Erythroblast (primary cell): ENCODE measurements at regions not wholly inside any gene's neighbourhood (a gene's known extent, or its start where the extent isn't known, plus 50 kb on each side); places are given as distances from the start of the nearest gene placed in this dataset.

Experiments
- DNase-seq, 2 experiments: peaks; one replicate each; lab custom pipeline; 2025; lab: John Stamatoyannopoulos, UW
- GATA1 ChIP-seq: IDR thresholded peaks from 2 replicates; pipeline ENCODE4 v1.6.1; 2011; ENCODE audit warnings: low read depth, mild to moderate bottlenecking, control low read depth, low read length, moderate library complexity
- POLR2A ChIP-seq: IDR thresholded peaks from 2 replicates; pipeline ENCODE4 v1.6.1; 2011; ENCODE audit warnings: mild to moderate bottlenecking, low read length

DNA sequence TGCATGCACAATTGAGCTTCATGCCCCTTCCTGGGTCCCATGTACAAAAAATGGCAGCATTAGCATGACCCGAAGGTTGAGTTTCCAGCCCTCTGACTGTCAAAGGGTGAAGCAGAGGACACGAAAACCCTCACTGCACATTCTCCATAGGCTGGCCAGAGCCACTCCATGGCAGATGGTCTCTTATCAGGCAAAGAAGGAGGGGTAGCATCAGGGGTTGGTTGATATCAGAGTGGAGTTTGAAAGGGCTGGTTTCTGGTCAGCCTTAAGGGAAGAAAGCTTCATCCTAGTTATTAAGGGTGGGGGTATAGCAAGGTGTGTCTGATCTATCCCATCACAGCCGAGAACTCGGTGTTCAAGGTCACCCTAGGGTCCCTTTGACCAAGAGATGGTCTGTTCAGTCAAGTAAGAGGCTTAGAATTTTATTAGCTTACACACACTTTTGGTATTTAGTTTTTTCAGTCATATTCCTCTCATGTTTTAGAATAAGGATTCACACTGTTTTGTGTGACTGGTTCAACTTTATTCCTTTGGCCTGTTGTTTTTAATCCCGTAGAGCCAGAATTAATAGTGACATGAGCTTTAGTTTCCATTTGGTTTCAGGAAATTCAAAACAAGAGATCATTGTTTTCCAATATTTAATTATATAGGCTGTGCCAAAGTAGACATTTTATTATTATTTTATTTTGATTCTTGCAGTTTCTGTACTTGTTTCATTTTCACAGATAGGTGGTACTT lies 199.9 kb upstream of the FMN2 start:
- peak; percentile 78 to 91 for DNase-seq
- no peak for TF ChIP-seq POLR2A
- peak; percentile 31 for TF ChIP-seq GATA1

DNA sequence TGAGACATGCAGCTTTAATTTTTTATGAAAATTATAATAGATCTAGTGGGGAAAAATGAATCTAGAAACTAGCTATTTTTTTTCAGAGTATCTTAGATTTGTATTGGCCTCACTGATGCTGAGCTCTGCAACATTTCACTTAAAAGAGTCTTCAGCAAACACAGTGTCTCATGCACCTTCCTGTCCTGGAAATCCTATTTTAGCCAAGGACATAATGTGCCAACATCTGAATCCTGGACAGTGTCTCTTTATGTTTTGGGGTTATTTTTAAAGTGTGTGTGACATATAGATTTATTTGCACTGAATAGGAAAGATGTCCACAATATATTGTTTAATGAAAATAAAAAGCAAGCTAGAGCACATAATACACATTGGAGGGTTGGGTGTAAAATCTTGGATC lies 199.1 kb upstream of the FMN2 start:
- no peak for TF ChIP-seq GATA1
- TF ChIP-seq POLR2A, result no peak
- no peak for DNase-seq

DNA sequence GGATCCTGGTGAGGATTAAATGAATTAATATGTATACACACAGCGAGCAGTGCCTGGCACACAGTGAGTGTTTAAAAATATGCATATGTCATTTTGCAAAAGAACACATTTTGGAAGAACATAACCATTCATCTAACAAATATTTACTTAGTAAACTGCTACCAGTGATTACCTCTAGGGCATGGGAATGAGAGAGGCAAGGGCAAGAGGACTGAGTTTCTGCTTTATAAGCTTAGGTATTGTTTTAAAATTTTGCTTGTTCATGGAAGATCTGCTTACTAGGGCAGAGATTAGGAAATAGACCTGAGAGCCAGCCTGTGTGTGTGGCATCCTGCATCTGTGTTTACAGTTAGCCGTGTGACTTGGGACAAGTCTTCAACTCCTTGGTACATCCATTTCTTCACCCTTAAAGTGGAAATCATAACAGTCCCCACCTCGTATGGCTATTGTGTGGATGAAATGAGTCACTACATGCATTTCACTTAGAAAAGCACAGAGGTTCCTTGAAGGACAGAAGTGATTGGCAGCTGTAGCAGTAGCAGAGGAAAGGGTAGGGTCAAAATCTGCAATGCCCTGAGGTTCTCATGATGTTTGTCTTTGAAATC lies 198.5 kb upstream of the FMN2 start:
- TF ChIP-seq GATA1, result no peak
- no peak for TF ChIP-seq POLR2A
- peak in 1 of 2 experiments; percentile 2 for DNase-seq

DNA sequence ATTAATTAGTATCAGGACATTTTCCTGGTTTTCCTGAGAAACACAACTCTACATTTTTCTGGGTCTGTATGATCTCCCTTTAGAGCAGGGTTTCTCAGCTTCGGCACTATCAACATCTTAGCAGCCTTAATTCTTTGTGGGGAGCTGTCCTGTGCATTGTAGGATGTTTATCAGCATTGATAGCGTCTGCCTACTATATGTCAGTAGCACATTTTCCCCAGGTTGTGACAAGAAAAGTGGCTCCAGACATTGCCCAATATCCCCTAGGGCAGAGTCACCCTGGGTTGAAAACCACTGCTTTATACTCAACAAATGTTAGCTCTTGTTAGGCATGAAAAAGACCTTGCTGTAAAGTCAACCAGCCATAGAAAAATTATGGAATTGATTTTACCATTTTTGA lies 195.1 kb upstream of the FMN2 start:
- TF ChIP-seq GATA1 (no peak), POLR2A (no peak)

DNA sequence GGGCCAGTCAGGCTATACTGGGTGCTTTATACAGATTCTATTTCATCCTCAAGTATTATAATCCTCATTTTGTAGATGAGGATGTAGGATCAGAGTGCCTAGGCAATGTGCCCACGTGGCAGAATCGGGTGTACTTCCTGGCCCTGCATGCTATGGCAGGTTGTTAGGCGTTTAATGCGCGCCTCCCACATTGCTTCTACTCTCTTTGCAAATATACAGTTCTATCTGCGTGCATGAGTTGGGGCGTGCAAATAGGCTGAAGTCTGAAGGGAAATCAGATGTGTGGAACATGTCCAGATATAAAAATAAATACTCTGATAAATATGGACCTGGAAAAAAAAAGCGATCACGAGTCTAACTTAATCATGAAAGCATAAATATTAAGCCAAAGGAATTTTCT lies 194.7 kb upstream of the FMN2 start:
- DNase-seq, result no peak

More for the DNA sequence above, 195.1 kb upstream of the FMN2 start:
- no peak for DNase-seq

DNA sequence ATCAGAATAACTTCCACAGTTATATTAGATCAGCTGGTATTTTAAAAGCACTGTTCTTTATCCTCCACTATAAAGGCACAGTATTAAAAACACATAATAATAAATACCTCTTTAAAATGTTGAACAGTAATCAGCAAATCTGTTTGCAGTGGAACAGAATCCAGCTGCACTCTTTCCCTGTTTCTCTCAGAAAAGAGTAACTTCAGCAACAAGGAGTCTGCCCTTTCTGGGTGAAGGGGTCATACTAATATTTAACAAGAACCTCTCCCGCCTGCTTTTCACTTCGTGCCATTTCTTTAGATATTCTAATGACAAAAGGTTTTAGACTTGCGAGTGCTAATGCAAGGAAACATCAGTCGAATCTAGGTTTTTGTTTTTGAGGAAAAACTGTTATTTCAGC lies 194.2 kb upstream of the FMN2 start:
- no peak for DNase-seq
- TF ChIP-seq POLR2A, result no peak
- no peak for TF ChIP-seq GATA1

More for the DNA sequence above, 194.7 kb upstream of the FMN2 start:
- TF ChIP-seq GATA1 (no peak), POLR2A (no peak)

DNA sequence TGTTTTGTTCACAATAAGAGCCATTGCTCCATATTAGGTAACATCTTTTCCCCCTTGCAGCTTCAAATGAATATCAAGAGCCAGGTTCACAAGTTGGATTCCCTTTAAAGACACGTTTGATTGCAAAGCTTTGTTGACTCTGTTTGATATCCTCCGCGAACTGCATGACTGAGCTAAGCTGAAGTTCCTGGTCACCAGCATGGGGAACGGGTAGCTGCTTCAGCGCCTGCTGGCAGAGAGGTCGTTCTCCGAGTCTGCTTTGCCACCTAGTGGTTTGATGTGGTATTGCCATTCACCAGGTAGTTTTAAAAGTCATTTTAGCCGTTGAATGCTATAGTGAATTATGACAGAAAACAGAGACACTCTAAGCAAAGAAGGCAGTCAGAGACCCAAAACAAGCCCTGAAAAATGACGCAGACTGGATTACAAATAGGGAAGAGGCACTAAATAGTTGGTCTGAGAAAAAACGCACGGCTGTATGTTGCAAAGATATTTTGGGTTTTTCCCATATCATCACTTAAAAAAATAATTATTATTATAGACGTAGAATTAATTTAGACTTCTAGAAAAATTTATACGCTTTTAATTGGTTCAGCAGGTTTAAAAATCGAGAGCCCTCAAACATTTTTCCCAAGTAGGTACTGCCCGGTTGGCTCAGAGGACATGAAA lies 193.5 kb upstream of the FMN2 start:
- peak; percentile 75 to 78 for DNase-seq
- TF ChIP-seq POLR2A (no peak), GATA1 (no peak)

DNA sequence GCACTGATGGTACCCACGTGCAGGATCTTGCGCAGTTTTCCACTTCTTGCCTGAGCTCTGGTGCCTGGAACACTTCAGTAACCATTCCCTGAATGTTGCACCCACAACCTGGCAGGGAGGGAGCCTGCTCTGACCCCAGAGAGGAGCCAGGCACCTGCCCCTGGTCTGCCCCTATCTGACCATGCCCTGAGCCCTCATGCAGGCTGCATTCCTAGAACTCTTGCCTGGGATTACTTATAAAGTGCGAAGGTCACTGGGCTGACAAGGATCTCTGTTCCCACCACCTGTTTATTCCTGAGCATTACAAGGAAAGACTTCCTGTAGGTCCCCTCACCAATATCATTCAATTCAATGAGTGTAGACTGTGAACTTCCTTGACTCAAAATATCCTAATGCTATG lies 191.9 kb upstream of the FMN2 start:
- no peak for TF ChIP-seq GATA1
- no peak for TF ChIP-seq POLR2A
- no peak for DNase-seq

DNA sequence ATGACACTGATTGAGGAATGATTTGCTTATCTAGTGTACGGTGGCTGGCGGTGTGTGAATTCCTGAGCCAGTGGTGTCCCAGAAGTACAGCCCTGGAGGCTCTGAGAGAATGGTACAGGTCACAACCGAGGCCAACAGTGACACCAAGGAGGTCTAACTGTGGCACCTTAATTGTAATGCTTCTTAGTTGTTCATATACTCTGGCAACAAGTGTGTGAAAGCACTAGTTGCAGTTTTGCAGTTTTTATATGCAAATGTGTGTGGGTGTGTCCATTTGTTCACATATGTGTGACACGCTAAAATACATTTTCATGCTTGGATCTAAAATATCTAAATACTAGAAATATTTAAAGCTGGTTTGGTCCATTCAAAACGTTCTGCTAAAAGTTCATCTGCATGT lies 185.3 kb upstream of the FMN2 start:
- no peak for DNase-seq
- TF ChIP-seq GATA1, result no peak
- TF ChIP-seq POLR2A, result no peak

DNA sequence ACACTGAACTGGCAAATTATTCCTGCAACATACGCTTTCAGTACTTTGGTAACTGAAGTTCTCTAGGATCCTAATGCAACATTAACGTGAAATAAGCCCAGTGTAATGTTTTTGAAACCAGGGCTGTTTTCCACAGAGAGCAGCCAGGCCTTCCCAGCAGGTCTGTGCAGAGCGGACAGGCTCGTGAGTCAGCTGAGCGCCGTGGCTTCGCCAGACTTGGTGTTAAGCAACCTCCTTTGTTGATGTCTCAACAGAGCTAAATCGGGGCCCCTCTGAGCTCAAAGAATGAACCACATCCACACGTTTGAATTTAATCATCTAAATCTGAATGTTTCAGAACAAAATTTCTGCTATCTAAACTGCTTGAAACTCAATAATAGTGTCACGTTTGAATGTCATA lies 181.8 kb upstream of the FMN2 start:
- TF ChIP-seq GATA1, result no peak
- no peak for TF ChIP-seq POLR2A
- no peak for DNase-seq

DNA sequence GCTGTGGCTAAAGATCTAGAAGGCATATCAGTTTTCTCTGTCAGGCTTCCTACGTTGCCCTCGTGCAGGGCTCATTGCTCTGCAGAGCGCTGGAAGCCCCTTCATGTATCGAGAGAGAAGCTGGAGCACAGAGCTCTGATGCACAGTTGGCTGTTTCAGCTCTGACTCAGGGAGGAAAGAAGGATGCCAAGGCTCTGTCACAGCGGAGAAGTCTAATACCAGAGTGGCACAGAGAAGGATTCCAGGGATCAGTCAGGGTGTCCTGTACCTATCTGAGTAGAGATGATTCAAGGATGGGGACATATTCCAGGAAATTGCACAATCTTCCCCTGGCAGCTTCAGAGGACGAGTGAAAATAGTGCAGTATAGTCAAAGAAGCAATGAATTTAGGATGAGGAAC lies 179.2 kb upstream of the FMN2 start:
- no peak for TF ChIP-seq GATA1
- no peak for TF ChIP-seq POLR2A
- no peak for DNase-seq

DNA sequence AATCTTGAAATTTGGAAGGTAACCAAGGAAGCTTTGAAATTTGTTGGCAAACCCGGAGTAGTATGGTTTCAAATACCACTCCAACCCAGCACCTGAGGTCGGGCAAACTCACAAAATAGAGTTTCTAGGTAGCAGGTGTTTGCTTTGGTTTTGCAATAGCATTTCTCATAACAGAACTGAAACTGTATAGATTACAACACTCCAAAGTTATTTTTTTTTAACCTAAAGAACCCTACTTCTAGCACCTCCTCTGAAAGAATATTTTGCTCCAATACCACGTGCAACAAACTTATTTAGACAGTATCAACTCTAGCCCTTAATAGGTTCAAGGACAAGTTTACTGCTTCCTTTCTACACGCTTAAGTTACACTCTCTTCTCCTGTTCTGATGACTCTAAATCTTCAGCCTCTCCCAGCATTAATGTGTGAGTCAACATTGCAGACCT lies 178.5 kb upstream of the FMN2 start:
- DNase-seq, result no peak
- TF ChIP-seq GATA1, result no peak
- no peak for TF ChIP-seq POLR2A

DNA sequence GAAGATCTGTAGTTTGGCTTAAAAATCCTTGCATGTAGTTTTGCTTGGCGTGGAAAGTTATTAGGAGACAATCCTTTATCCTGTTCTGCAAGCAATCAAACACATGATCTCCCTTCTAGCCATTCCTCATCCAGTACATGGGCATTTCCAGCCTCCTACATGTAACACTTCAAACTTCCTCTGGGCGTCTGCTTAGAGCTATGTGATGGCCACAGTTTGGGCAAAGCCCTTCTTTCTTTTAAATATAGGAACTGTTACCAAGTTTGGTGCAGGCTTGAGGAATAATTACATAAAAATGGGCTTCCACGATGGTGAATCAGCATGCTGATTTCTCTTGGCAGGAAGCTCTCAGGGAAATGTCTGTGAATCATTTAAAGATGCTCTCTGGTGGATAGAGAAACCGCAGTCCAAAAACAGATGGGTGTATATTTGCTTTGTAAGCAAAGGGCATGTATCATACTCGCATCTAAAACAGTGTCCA lies 176.9 kb upstream of the FMN2 start:
- TF ChIP-seq GATA1 (no peak), POLR2A (no peak)
- no peak for DNase-seq

DNA sequence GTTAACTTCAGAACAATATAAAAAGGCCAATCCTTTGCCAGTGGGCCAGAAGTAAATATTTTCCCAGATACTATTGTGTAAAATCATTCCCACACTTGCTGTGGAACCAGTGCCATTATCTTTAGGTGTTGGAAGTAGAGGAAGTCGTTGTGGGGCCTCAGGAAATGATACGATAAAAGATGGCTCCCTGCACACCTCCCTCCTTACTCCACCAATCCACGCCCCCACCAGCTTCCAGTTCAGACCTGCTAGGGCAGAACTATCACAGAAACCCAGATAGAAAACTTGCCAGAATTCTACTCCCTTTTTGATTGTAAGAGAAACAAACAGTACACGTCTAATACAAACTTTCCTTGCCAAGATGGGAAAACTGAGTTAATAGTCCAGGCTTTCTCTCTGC lies 173.0 kb upstream of the FMN2 start:
- DNase-seq, result no peak
- TF ChIP-seq GATA1 (no peak), POLR2A (no peak)
